Stimulated activated CD8-positive, alpha-beta memory T cell treated with anti-CD3 and anti-CD28 coated beads, Interleukin-2, amount 100 ng/mL, for 48 hours (primary cell): ENCODE measurements at regions not wholly inside any gene's neighbourhood (a gene's known extent, or its start where the extent isn't known, plus 50 kb on each side); places are given as distances from the start of the nearest gene placed in this dataset.
"Not testable (repeated sequence)": the region's sequence is repeated elsewhere in the genome, so short reads cannot be mapped to it uniquely, and the experiment has no call there.

Experiments used
- DNase-seq, 2 donors: peaks; one replicate each; pipeline ENCODE4 v3.0.0-alpha.2; 2020; ENCODE audit warnings: low read depth in 2 of 2

GRCh38 chr3:132084982-132085381 is 50.2 kb upstream of the CPNE4 start:
- no peak for DNase-seq

GRCh38 chr3:132087356-132087755 is 52.5 kb upstream of the CPNE4 start:
- no peak for DNase-seq

DNA sequence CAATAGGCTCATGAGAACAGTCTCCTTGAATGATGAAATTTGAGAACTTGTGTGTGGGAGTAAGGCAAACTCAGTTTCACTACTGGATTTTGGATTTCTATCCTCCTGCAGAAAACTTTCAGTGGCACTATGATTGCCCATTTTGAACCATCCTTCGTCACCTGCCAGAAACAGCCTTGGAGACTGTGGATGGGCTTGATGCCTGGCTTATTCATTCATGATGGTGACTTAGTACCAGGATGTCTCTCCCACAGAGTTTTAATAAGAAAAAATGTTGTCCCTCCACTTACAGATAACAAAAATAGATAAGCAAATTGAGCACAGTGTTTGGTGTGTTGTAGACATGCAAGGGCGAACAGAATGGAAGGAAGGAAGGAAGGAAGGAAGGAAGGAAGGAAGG is 53.5 kb upstream of the CPNE4 start:
- DNase-seq, result no peak

GRCh38 chr3:132090921-132091320 is 56.1 kb upstream of the CPNE4 start:
- DNase-seq, result no peak

GRCh38 chr3:132116601-132117000 is 81.8 kb upstream of the CPNE4 start:
- no peak for DNase-seq

GRCh38 chr3:132117642-132118041 is 82.8 kb upstream of the CPNE4 start:
- no peak for DNase-seq

DNA sequence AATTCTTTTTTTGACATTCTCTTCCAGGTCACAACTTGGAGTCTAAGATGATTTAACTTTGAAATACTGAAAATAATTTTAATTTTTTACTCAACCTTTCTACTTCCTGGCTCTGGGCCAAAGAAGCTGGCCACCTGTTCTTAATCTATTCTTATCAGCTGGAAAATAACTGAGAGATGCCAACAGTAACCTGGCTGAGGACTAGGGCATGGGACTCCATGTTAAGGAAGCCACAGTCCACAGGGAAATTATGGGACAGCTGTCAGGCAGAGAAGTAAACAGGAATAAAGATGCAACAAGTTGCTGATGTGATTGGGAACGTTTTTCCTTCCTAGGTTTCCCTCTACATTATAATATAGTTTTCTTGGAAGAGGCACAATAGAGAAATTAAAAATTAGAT is 84.7 kb upstream of the CPNE4 start:
- no peak for DNase-seq

DNA sequence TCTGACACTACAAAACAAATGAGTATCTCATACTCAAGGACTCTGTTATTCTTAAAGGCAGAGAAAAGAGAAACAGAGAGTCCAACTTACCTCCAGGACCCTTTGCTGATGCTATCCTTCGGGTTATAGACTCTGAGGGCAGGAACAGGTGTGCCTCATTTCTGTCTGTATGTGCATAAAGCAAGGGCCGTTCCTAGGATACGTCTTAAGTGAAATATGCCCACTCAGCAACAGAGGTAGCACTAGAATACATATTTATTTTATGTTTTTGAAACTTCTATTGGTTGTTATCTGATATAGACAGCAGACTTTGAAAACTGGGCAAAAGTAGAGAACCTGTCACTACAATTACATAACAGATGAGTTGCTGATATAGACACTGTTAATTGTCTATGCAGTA is 89.3 kb upstream of the CPNE4 start:
- DNase-seq, result no peak

- DNase-seq, result no peak
Measured at GRCh38 chr3:132124651-132125284, 90.0 kb upstream of the CPNE4 start.

GRCh38 chr3:132134611-132135010 is 99.8 kb upstream of the CPNE4 start:
- no peak for DNase-seq

DNA sequence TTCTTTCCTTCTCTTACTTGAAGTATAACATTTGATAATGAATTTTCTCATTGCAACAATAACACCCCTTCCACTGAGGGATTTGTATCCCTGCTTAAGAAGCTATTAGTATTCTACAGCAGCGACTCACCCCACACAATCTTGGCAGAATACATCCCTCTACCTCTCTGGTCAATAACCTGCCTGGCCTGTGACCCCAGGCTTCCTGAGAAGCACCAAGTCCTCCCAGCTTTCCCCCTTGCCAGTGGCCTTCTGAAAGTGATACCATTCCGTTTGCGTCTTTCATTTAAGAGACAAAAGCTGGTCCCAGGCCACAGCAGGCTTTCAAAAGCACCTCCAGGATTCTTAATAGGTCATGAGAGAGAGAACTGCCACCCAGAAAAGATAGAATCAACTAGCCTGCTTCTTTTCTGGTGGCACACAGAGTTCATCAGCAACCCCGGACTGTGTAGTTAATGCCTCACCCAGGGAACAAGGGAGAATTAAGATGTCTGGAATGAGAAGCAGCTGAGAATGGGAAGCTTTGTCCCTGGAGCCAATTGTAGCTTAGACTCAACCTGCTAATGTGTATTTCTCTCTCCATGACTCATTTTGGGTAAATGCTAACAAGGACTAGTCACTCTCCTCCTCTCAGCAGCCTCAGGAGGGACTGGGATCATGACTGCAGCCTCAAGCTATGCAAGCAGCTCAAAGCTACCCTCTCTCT is 101.0 kb upstream of the CPNE4 start:
- no peak for DNase-seq

DNA sequence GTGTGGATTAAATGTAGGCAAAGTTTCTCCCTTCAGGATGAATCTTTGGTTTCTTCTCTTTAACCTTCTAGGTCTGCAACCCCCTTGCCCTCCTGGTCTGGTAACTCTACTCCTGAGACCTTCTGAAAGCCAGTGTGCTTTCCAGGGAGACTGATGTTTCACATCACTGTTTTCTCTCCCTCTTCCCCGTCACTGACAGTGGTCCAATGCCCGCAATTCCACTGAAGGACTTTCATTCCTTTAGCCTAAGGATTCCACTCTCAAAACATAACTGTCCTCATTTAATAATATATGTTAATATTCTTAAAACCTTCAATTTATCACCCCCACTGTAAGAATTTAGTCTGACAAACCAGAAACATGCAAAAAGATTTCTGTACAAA is 101.5 kb upstream of the CPNE4 start:
- DNase-seq, result no peak

DNA sequence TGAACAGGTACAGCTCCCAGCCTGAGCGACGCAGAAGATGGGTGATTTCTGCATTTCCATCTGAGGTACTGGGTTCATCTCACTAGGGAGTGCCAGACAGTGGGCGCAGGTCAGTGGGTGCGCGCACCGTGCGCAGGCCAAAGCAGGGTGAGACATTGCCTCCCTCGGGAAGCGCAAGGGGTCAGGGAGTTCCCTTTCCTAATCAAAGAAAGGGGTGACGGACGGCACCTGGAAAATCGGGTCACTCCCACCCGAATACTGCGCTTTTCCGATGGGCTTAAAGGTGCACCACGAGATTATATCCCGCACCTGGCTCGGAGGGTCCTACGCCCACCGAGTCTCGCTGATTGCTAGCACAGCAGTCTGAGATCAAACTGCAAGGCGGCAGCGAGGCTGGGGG is 102.1 kb upstream of the CPNE4 start:
- not testable (repeated sequence) for DNase-seq

DNA sequence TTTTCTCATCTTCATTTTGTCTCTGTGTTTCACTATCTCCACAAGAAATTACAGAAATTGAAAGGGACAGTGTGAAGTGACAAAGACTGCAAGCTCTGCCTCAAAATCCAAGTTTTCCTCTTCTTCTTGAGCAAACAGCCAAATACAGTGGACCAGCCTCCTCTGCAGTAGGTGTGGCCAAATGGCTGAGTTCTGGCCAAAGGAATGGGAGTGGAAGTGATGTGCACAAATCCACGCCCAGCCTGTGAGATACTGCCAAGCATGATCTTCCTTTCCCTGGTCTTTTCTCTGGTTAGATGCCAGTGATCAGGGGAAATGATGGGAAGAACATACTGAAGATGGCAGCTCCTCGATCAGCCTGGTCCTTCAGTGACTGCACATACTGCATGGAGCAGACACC is 111.0 kb upstream of the CPNE4 start:
- no peak for DNase-seq

DNA sequence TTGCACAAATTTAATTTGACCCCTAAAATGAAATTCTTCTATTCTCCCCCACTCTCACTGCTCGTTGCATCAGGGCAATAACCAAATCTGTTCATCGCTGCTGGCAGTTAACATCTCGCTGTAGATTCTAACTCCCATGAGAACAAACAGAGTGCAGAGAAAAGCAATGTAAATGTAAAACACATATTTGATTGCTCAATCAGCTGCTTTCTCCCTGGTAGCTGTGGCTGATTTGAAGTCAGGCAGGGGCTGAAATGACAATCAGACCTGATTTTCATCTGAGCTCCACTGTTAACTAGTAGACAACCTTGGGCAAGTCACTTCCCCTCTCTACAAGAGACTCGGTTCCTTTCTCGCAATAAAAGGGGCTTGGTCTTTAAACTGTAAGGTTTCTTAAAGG is 119.8 kb upstream of the CPNE4 start:
- no peak for DNase-seq

DNA sequence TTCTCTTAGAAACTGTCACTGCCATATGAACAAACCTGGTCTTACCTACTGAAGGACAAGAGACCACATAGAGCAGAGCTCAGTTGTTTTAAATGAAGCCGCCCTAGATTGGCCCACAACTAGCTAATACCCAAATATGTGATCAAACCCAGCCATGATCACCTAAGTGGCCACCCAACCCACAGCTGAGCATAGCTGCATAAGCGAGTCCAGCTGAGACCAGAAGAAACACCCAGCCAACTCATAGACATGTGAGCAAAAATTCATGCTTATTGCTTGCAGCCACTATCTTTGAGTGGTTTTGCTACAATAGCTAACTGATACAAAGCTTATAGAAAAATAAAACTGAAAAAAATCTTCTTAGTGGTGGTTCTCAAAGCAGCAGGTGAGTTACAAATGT is 124.3 kb upstream of the CPNE4 start:
- DNase-seq, result no peak

DNA sequence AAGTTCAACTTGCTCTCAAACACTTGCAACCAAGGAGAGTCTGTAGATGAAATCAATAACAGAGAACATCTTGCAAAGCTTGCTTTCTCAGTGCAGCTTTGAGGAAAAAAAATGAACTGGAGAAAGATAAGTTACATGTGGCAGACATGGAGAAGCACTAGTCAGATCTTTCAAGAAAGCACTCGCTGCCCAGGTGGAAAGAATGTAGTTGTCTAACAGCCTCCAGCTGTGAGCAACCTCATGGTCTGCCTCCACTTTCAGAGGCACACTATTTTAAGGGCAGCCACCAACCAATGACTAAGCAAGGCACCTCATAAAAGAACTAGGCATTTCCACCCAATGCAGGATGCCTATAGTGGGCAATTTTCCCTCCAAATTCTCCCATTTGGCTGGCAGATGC is 125.4 kb upstream of the CPNE4 start:
- DNase-seq, result no peak

- no peak for DNase-seq
Measured at GRCh38 chr3:132161608-132162007, 126.8 kb upstream of the CPNE4 start.

DNA sequence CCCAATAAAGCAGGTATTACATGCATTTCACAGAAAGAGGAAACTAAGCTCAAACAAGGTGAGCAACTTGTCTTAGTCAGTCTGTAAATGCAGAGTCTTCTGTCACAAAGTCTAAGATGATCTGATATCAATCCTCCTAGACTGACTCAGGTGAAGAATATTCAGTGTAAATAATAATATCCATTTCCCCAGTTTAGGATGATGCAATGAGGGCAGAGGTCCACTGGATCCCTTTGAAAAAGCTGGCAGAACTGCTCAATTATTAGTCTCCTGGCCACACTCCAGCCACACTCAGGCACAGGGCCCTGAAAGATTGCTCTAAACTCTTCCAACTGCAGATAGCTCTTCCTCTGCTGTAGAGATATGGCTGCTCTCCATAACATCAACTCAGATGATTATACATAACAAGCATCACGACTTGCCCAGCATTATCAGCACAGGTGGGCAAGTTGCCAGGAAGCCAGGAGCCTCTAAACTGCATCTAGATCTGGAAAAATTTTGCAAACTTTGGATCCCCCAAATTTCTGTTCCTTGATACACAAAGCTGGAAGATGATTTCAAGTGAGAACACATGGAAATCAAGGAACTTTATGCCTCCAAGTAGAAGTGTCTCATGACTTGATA is 129.8 kb upstream of the CPNE4 start:
- no peak for DNase-seq

GRCh38 chr3:132167870-132168269 is 133.1 kb upstream of the CPNE4 start:
- no peak for DNase-seq

DNA sequence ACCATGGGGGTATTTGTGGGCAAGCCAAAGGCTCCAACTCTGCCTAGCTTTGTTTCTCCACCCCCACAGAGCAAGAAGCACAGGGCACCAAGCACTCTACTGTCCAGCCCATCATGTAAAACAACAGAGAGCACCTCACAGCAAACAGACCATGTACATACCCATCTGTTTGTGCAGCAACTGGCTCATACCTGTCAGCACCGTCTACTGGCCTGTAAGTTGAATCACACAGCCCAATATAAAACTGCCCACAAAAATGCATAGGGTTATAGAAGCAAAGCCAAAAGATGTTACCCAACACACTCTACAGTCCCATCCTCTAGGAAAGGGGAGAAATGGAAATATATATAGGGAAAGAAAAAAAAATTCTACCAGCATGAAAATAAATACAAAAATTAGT is 139.7 kb upstream of the CPNE4 start:
- DNase-seq, result no peak

DNA sequence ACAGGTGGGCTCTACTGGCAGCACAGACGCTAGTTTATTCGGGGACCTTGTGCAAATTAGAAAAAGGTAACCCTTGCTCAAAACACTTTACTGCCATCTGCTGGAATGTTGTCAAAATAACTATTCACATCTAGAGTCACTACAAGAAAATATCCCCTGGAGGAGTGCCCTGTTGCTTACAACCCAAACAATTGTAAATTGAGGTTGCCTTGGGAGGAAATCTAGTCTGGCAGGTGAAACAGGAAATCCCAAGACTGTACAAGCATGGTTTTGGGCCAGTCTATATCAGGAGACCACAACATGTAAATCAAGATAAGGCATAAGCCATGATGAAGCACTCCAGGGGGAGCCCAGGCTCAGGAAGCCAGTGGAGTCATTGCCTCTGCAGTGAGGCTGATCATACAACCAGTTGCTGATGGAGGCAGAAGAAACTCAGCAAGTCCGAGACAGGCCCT is 136.8 kb upstream of the ACP3 start:
- no peak for DNase-seq

DNA sequence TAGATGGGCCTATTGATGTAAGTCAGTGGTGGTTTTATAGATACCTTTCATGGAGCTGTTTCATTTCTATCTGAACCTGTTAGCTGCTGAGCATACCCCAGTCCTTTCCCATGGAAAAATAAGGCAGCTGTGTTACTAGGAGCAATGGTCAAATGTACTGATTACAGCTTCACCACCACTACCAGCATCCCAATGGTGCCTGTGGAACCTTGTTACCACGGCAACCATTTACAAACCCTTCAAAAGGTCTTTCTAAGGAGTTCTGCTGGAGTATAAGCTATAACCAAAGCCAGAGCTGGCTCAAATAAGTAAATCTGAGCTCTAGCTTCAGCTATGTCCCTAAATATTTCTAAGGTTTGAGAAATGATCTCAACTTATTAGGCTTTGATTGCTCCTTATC is 133.4 kb upstream of the ACP3 start:
- no peak for DNase-seq
